CD14-positive monocyte (primary cell): ENCODE measurements at regions not wholly inside any gene's neighbourhood (a gene's known extent, or its start where the extent isn't known, plus 50 kb on each side); places are given as distances from the start of the nearest gene placed in this dataset.
"Not testable (repeated sequence)": the region's sequence is repeated elsewhere in the genome, so short reads cannot be mapped to it uniquely, and the experiment has no call there.

Source experiments
- DNase-seq, 3 donors: peaks; one replicate each; pipeline ENCODE4 v3.0.0-alpha.2; 2011 to 2022
- H2AFZ ChIP-seq: 2 replicates; pipeline ENCODE4 v1.6.0; 2012; ENCODE audit warnings: mild to moderate bottlenecking, low read depth, low read length, inconsistent platforms; ENCODE audit not compliant: insufficient read depth, poor library complexity, severe bottlenecking
- H3K27ac ChIP-seq, 2 donors: 1 replicate in 1 of 2; 2 replicates in 1 of 2; pipeline ENCODE4 v1.5.1; 2012 to 2013; ENCODE audit warnings: low read length in 2 of 2, control low read depth in 1 of 2, inconsistent platforms in 1 of 2, low read depth in 1 of 2, mild to moderate bottlenecking in 1 of 2
- H3K27me3 ChIP-seq, 2 donors: one replicate each; pipeline versions ENCODE4 v1.6.0 to v1.6.1; 2011 to 2013; ENCODE audit warnings: low read length in 2 of 2; ENCODE audit not compliant: control insufficient read depth in 2 of 2, insufficient read depth in 2 of 2
- H3K36me3 ChIP-seq, 2 donors: replicated peaks in 1 of 2; 1 replicate in 1 of 2; 2 replicates in 1 of 2; pipeline versions ENCODE4 v1.5.1 to v1.6.1; 2012 to 2013; ENCODE audit warnings: low read length in 2 of 2, control low read depth in 1 of 2, inconsistent platforms in 1 of 2, mild to moderate bottlenecking in 1 of 2; ENCODE audit not compliant: insufficient read depth in 2 of 2, control insufficient read depth in 1 of 2
- H3K4me1 ChIP-seq, 2 donors: 1 replicate in 1 of 2; 2 replicates in 1 of 2; pipeline versions ENCODE4 v1.5.1 to v1.6.1; 2012 to 2013; ENCODE audit warnings: low read length in 2 of 2, control low read depth in 1 of 2, inconsistent platforms in 1 of 2, mild to moderate bottlenecking in 1 of 2, moderate library complexity in 1 of 2; ENCODE audit not compliant: insufficient read depth in 2 of 2, control insufficient read depth in 1 of 2
- H3K4me2 ChIP-seq: replicated peaks from 2 replicates; pipeline ENCODE3; 2012; ENCODE audit warnings: low read length, moderate library complexity, mild to moderate bottlenecking; ENCODE audit not compliant: poor library complexity, severe bottlenecking; ENCODE audit errors: extremely low read depth
- H3K4me3 ChIP-seq, 3 experiments: fragments of 200-600 bp in 1 of 3; sonication (generic) in 1 of 3; replicated peaks in 1 of 3; 1 replicate in 2 of 3; 2 replicates in 1 of 3; pipeline ENCODE4 v1.5.1; 2011 to 2013; ENCODE audit warnings: low read length in 3 of 3, mild to moderate bottlenecking in 3 of 3, control low read depth in 2 of 3, low read depth in 2 of 3, inconsistent platforms in 1 of 3, moderate library complexity in 1 of 3
- H3K79me2 ChIP-seq: 2 replicates; pipeline ENCODE4 v1.6.0; 2012; ENCODE audit warnings: mild to moderate bottlenecking, control low read depth, inconsistent platforms, low read length, moderate library complexity; ENCODE audit not compliant: insufficient read depth
- H3K9ac ChIP-seq: 2 replicates; pipeline ENCODE4 v1.6.0; 2017; ENCODE audit warnings: low read length, mild to moderate bottlenecking; ENCODE audit not compliant: insufficient read depth, poor library complexity, severe bottlenecking
- H3K9me3 ChIP-seq, 2 donors: replicated peaks in 1 of 2; 1 replicate in 1 of 2; 2 replicates in 1 of 2; pipeline versions ENCODE4 v1.5.1 to v1.6.1; 2012 to 2013; ENCODE audit warnings: low read length in 2 of 2, control low read depth in 1 of 2; ENCODE audit not compliant: control insufficient read depth in 1 of 2, insufficient read depth in 1 of 2
- H4K20me1 ChIP-seq: 2 replicates; pipeline ENCODE4 v1.6.0; 2012; ENCODE audit warnings: mild to moderate bottlenecking, low read length, control low read depth, moderate library complexity; ENCODE audit not compliant: insufficient read depth
- H3K27ac Mint-ChIP-seq, 7 donors: one replicate each; pipeline ENCODE4 v1.8.0; 2020; ENCODE audit warnings: mild to moderate bottlenecking in 7 of 7, mixed read lengths in 7 of 7, moderate library complexity in 6 of 7, inconsistent platforms in 2 of 7
- H3K27me3 Mint-ChIP-seq, 3 donors: one replicate each; pipeline ENCODE4 v1.8.0; 2021 to 2022; ENCODE audit warnings: low read depth in 3 of 3, mild to moderate bottlenecking in 3 of 3, mixed read lengths in 3 of 3, moderate library complexity in 3 of 3, inconsistent platforms in 1 of 3
- H3K36me3 Mint-ChIP-seq, 2 donors: one replicate each; pipeline ENCODE4 v1.8.0; 2020; ENCODE audit warnings: mixed read lengths in 2 of 2, inconsistent platforms in 1 of 2, mild to moderate bottlenecking in 1 of 2
- H3K4me1 Mint-ChIP-seq: one replicate; pipeline ENCODE4 v1.8.0; 2020; ENCODE audit warnings: mild to moderate bottlenecking, mixed read lengths
- H3K4me3 Mint-ChIP-seq, 2 donors: one replicate each; pipeline ENCODE4 v1.8.0; 2020; ENCODE audit warnings: mild to moderate bottlenecking in 2 of 2, mixed read lengths in 2 of 2, moderate library complexity in 1 of 2
- H3K9me3 Mint-ChIP-seq, 7 donors: one replicate each; pipeline ENCODE4 v1.8.0; 2020 to 2022; ENCODE audit warnings: mixed read lengths in 7 of 7, mild to moderate bottlenecking in 6 of 7, moderate library complexity in 6 of 7, inconsistent platforms in 2 of 7
- WGBS: methylation state at CpG from one replicate; pipeline ENCODE4 v1.1.5; 2013; ENCODE audit warnings: missing lambda C conversion rate; ENCODE audit not compliant: insufficient coverage; 5-methylcytosine and 5-hydroxymethylcytosine counted together
- intact Hi-C, 2 donors: fragments of 100-400 bp; cut with micrococcal nuclease; formaldehyde crosslinking; loops; one replicate each; pipeline versions ENCODE4 v1.15.0 to v1.15.1; 2023
- TF ChIP-seq, protein P1 (sequence below): fragments of 200-600 bp; IDR thresholded peaks from one replicate; pipeline ENCODE4 v1.8.0; 2022; ENCODE audit warnings: antibody characterized with exemption, mild to moderate bottlenecking

DNA sequence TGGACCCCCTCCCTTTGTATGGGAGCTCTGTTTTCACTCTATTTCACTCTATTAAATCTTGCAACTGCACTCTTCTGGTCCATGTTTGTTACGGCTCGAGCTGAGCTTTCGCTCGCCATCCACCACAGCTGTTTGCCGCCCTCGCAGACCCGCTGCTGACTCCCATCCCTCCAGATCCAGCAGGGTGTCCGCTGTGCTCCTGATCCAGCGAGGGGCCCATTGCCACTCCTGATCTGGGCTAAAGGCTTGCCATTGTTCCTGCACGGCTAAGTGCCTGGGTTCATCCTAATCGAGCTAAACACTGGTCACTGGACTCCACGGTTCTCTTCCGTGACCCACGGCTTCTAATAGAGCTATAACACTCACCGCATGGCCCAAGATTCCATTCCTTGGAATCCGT is 125.9 kb upstream of the PDE1A start:
- H4K20me1 ChIP-seq, H3K9me3 ChIP-seq, H3K79me2 ChIP-seq, H3K27me3 Mint-ChIP-seq, H3K4me3 ChIP-seq, DNase-seq, H3K9ac ChIP-seq, H3K9me3 Mint-ChIP-seq, intact Hi-C loops, H3K27me3 ChIP-seq, H3K4me2 ChIP-seq, H3K36me3 Mint-ChIP-seq, H3K36me3 ChIP-seq, H2AFZ ChIP-seq, H3K4me3 Mint-ChIP-seq: not testable (repeated sequence)
- peak overlapping the region in 1 of 2 donors; percentile 60 for H3K27ac ChIP-seq
- Mint-ChIP-seq H3K27ac (peak overlapping the region in 1 of 7 donors; percentile 40), H3K4me1 (peaks cover 19% of the 10 kb centered on the region)
- WGBS, result 97% methylated on average over 9 of the region's 16 CpGs
- H3K4me1 ChIP-seq, result peaks cover 16 to 18% of the 10 kb centered on the region in 2 donors

DNA sequence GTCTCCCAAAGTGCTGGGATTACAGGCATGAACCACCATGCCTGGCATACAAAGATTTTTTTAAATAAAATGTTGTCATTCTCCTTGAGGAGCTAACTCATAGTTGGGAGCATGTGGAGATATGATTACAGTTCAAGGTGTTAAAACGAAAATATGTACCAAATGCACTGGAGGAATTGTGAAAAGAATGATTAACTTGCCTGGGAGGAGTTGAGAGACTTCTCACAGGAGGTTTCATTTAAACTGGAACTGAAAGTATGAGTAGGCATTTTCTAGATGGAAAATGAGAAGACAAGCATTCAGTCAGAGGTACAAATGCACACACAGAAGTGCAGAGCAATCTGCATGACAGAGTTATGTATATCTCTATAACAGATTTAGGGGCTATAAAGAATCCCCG is 126.6 kb upstream of the PDE1A start:
- H3K4me1 Mint-ChIP-seq, result peaks cover 19% of the 10 kb centered on the region
- Histone ChIP-seq H3K79me2 (no peaks in the 10 kb centered on the region), H3K4me1 (peaks cover 16 to 18% of the 10 kb centered on the region in 2 donors), H3K9ac (no peak overlapping the region), H3K27ac (peak overlapping the region in 1 of 2 donors; percentile 60), H3K4me3 (no peak overlapping the region), H2AFZ (no peak overlapping the region), H3K9me3 (no peaks in the 10 kb centered on the region), H4K20me1 (no peaks in the 10 kb centered on the region), H3K36me3 (no peaks in the 10 kb centered on the region), H3K27me3 (no peaks in the 10 kb centered on the region), H3K4me2 (peak overlapping the region; percentile 42)
- H3K4me3 Mint-ChIP-seq, result no peak overlapping the region
- TF ChIP-seq, protein P1, sequence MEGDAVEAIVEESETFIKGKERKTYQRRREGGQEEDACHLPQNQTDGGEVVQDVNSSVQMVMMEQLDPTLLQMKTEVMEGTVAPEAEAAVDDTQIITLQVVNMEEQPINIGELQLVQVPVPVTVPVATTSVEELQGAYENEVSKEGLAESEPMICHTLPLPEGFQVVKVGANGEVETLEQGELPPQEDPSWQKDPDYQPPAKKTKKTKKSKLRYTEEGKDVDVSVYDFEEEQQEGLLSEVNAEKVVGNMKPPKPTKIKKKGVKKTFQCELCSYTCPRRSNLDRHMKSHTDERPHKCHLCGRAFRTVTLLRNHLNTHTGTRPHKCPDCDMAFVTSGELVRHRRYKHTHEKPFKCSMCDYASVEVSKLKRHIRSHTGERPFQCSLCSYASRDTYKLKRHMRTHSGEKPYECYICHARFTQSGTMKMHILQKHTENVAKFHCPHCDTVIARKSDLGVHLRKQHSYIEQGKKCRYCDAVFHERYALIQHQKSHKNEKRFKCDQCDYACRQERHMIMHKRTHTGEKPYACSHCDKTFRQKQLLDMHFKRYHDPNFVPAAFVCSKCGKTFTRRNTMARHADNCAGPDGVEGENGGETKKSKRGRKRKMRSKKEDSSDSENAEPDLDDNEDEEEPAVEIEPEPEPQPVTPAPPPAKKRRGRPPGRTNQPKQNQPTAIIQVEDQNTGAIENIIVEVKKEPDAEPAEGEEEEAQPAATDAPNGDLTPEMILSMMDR, result no peak
- DNase-seq, result peak; percentile 2 to 41 (median 21)
- WGBS, result 0% methylated on average over 1 of the region's 2 CpGs
- H3K27ac Mint-ChIP-seq, result peak overlapping the region in 6 of 7 donors; percentile 26 to 63 (median 46)
- H3K27me3 Mint-ChIP-seq, result peaks cover 0 to 3% (median 2%) of the 10 kb centered on the region in 3 donors
- no peaks in the 10 kb centered on the region for H3K36me3 Mint-ChIP-seq
- peaks cover 0 to 4% (median 0%) of the 10 kb centered on the region in 7 donors for H3K9me3 Mint-ChIP-seq
- intact Hi-C loops, result no loop called here
